ENCODE measurements at regions not wholly inside any gene's neighbourhood (a gene's known extent, or its start where the extent isn't known, plus 50 kb on each side); places are given as distances from the start of the nearest gene placed in this dataset.

GRCh38 chr6:91667596-91667995 is 1080.7 kb upstream of the MAP3K7 start:
- Mint-ChIP-seq H3K36me3 (no peaks in the 10 kb centered on the region), H3K9me3 (peaks cover 8% of the 10 kb centered on the region), H3K4me1 (peaks cover 7% of the 10 kb centered on the region), H3K4me3 (no peak overlapping the region), H3K27ac (no peak overlapping the region), H3K27me3 (ENCODE audit: low read depth) (no peaks in the 10 kb centered on the region)
- no peak for TF ChIP-seq CTCF (IDR thresholded peaks at IDR 0.05; ENCODE audit: unreplicated experiment)
- DNase-seq (ENCODE audit: low spot score in 2 of 2, unreplicated experiment in 2 of 2) = no peak

- peaks cover 4% of the 10 kb centered on the region for H3K4me1 Mint-ChIP-seq
- H3K9me3 Mint-ChIP-seq = peaks cover 8% of the 10 kb centered on the region
- TF ChIP-seq CTCF (IDR thresholded peaks at IDR 0.05; ENCODE audit: unreplicated experiment) = no peak
- H3K4me3 Mint-ChIP-seq = no peak overlapping the region
- H3K27me3 Mint-ChIP-seq (ENCODE audit: low read depth) = peaks cover 8% of the 10 kb centered on the region
- DNase-seq (ENCODE audit: low spot score in 2 of 2, unreplicated experiment in 2 of 2) = no peak
- H3K36me3 Mint-ChIP-seq = no peaks in the 10 kb centered on the region
- H3K27ac Mint-ChIP-seq = no peak overlapping the region
Measured at GRCh38 chr6:91664327-91664959, 1077.6 kb upstream of the MAP3K7 start.

- DNase-seq (ENCODE audit: low spot score in 2 of 2, unreplicated experiment in 2 of 2) = no peak
Measured at GRCh38 chr6:91660893-91661292, 1074.0 kb upstream of the MAP3K7 start.

GRCh38 chr6:91659891-91660290 is 1073.0 kb upstream of the MAP3K7 start:
- DNase-seq (ENCODE audit: low spot score in 2 of 2, unreplicated experiment in 2 of 2) = no peak
- Mint-ChIP-seq H3K9me3 (peaks cover 8% of the 10 kb centered on the region), H3K4me1 (peaks cover 3% of the 10 kb centered on the region), H3K4me3 (no peak overlapping the region), H3K27ac (no peak overlapping the region), H3K36me3 (no peaks in the 10 kb centered on the region), H3K27me3 (ENCODE audit: low read depth) (peaks cover 49% of the 10 kb centered on the region)
- no peak for TF ChIP-seq CTCF (IDR thresholded peaks at IDR 0.05; ENCODE audit: unreplicated experiment)

More at GRCh38 chr6:91660893-91661292, 1074.0 kb upstream of the MAP3K7 start:
- no peak for TF ChIP-seq CTCF (IDR thresholded peaks at IDR 0.05; ENCODE audit: unreplicated experiment)
- no peak overlapping the region for H3K27ac Mint-ChIP-seq
- no peak overlapping the region for H3K4me3 Mint-ChIP-seq
- no peaks in the 10 kb centered on the region for H3K36me3 Mint-ChIP-seq
- peaks cover 8% of the 10 kb centered on the region for H3K9me3 Mint-ChIP-seq
- peaks cover 3% of the 10 kb centered on the region for H3K4me1 Mint-ChIP-seq
- H3K27me3 Mint-ChIP-seq (ENCODE audit: low read depth) = peaks cover 39% of the 10 kb centered on the region

- TF ChIP-seq CTCF (IDR thresholded peaks at IDR 0.05; ENCODE audit: unreplicated experiment) = no peak
- Mint-ChIP-seq H3K27ac (no peak overlapping the region), H3K4me3 (no peak overlapping the region)
Measured at GRCh38 chr6:91654793-91655192, 1067.9 kb upstream of the MAP3K7 start.

GRCh38 chr6:91654357-91654756 is 1067.5 kb upstream of the MAP3K7 start:
- TF ChIP-seq CTCF (IDR thresholded peaks at IDR 0.05; ENCODE audit: unreplicated experiment) = no peak
- Mint-ChIP-seq H3K27me3 (ENCODE audit: low read depth) (peaks cover 70% of the 10 kb centered on the region), H3K27ac (no peak overlapping the region), H3K4me1 (peaks cover 13% of the 10 kb centered on the region), H3K9me3 (no peaks in the 10 kb centered on the region), H3K36me3 (no peaks in the 10 kb centered on the region), H3K4me3 (no peak overlapping the region)
- no peak for DNase-seq (ENCODE audit: low spot score in 2 of 2, unreplicated experiment in 2 of 2)

More at GRCh38 chr6:91654793-91655192, 1067.9 kb upstream of the MAP3K7 start:
- Mint-ChIP-seq H3K36me3 (no peaks in the 10 kb centered on the region), H3K4me1 (peaks cover 13% of the 10 kb centered on the region), H3K9me3 (no peaks in the 10 kb centered on the region), H3K27me3 (ENCODE audit: low read depth) (peaks cover 74% of the 10 kb centered on the region)
- no peak for DNase-seq (ENCODE audit: low spot score in 2 of 2, unreplicated experiment in 2 of 2)
